GM23338 (cell line): ENCODE measurements at regions not wholly inside any gene's neighbourhood (a gene's known extent, or its start where the extent isn't known, plus 50 kb on each side); places are given as distances from the start of the nearest gene placed in this dataset.

ENCODE experiments used
- ATAC-seq: fragments of 200-7000 bp; cut with Tn5 transposase; 3 replicates; pipeline ENCODE4 v1.9.1; 2020
- DNase-seq: peaks from one replicate; pipeline ENCODE4 v3.0.0-alpha.2; 2015; ENCODE audit warnings: low spot score
- H2AFZ ChIP-seq: fragments of 200-600 bp; sonication (generic); 2 replicates; pipeline ENCODE4 v1.8.0; 2016; ENCODE audit warnings: antibody characterized with exemption, mild to moderate bottlenecking, moderate library complexity
- H3F3A ChIP-seq: fragments of 200-600 bp; sonication (generic); replicated peaks from 2 replicates; pipeline ENCODE4 v1.8.0; 2017; ENCODE audit warnings: antibody characterized with exemption, mixed run types, low read depth
- H3K27ac ChIP-seq: fragments of 200-600 bp; sonication (generic); 2 replicates; pipeline ENCODE4 v1.6.1; 2016; ENCODE audit warnings: low read depth
- H3K27me3 ChIP-seq: fragments of 200-600 bp; sonication (generic); 2 replicates; pipeline ENCODE4 v1.8.0; 2016; ENCODE audit warnings: mild to moderate bottlenecking, mixed run types, moderate library complexity; ENCODE audit not compliant: insufficient read depth
- H3K36me3 ChIP-seq: fragments of 200-600 bp; sonication (generic); 2 replicates; pipeline ENCODE4 v1.8.0; 2016; ENCODE audit warnings: mild to moderate bottlenecking; ENCODE audit not compliant: insufficient read depth
- H3K4me1 ChIP-seq: fragments of 200-600 bp; sonication (generic); 2 replicates; pipeline ENCODE4 v1.8.0; 2016; ENCODE audit warnings: mild to moderate bottlenecking, moderate library complexity; ENCODE audit not compliant: insufficient read depth
- H3K4me2 ChIP-seq: fragments of 200-600 bp; sonication (generic); 2 replicates; pipeline ENCODE4 v1.7.1; 2017; ENCODE audit warnings: mixed run types
- H3K4me3 ChIP-seq: fragments of 200-600 bp; sonication (generic); 2 replicates; pipeline ENCODE4 v1.6.1; 2016; ENCODE audit warnings: mixed run types
- H3K79me2 ChIP-seq: fragments of 200-600 bp; sonication (generic); replicated peaks from 2 replicates; pipeline ENCODE4 v1.8.0; 2017; ENCODE audit warnings: mild to moderate bottlenecking; ENCODE audit not compliant: insufficient read depth
- H3K9me2 ChIP-seq: fragments of 200-600 bp; sonication (generic); 2 replicates; pipeline ENCODE4 v1.8.0; 2017; ENCODE audit not compliant: insufficient read depth
- H4K20me1 ChIP-seq: fragments of 200-600 bp; sonication (generic); replicated peaks from 2 replicates; pipeline ENCODE4 v1.8.0; 2017; ENCODE audit warnings: mild to moderate bottlenecking; ENCODE audit not compliant: insufficient read depth
- H3K27ac Mint-ChIP-seq: 2 replicates; pipeline ENCODE4 v1.8.0; 2020; ENCODE audit warnings: inconsistent platforms, mild to moderate bottlenecking, moderate library complexity, mixed read lengths
- H3K27me3 Mint-ChIP-seq: 3 replicates; pipeline ENCODE4 v1.8.0; 2022; ENCODE audit warnings: low read depth, mild to moderate bottlenecking, moderate library complexity, mixed read lengths, inconsistent platforms; ENCODE audit not compliant: insufficient read depth, poor library complexity
- H3K36me3 Mint-ChIP-seq: 3 replicates; pipeline ENCODE4 v1.8.0; 2021; ENCODE audit warnings: low read depth, mild to moderate bottlenecking, inconsistent platforms, moderate library complexity, mixed read lengths
- H3K4me1 Mint-ChIP-seq: 3 replicates; pipeline ENCODE4 v1.8.0; 2020; ENCODE audit warnings: mild to moderate bottlenecking, inconsistent platforms, mixed read lengths
- H3K4me3 Mint-ChIP-seq: 3 replicates; pipeline ENCODE4 v1.8.0; 2021; ENCODE audit warnings: moderate library complexity, mild to moderate bottlenecking, inconsistent platforms, mixed read lengths
- H3K9me3 Mint-ChIP-seq: 3 replicates; pipeline ENCODE4 v1.8.0; 2020; ENCODE audit warnings: moderate library complexity, mild to moderate bottlenecking, inconsistent platforms, mixed read lengths
- CREB1 ChIP-seq: fragments of 250-450 bp; sonication (Bioruptor Pico); IDR thresholded peaks from 2 replicates; pipeline ENCODE4 v1.5.0; 2020; ENCODE audit warnings: low read depth, mild to moderate bottlenecking, moderate library complexity
- EZH2 ChIP-seq: fragments of 200-600 bp; sonication (generic); IDR thresholded peaks from one replicate; pipeline ENCODE4 v1.8.0; 2017; ENCODE audit warnings: antibody characterized with exemption, mild to moderate bottlenecking, low read depth; ENCODE audit not compliant: unreplicated experiment
- JUNB ChIP-seq: IDR thresholded peaks from one replicate; pipeline ENCODE4 v1.6.1; 2016; ENCODE audit warnings: antibody characterized with exemption; ENCODE audit not compliant: unreplicated experiment
- NANOG ChIP-seq: IDR thresholded peaks from 2 replicates; pipeline ENCODE4 v1.6.1; 2016; ENCODE audit warnings: antibody characterized with exemption, borderline replicate concordance
- REST ChIP-seq: IDR thresholded peaks from one replicate; pipeline ENCODE4 v1.6.1; 2018; ENCODE audit warnings: antibody characterized with exemption; ENCODE audit not compliant: unreplicated experiment
- STAT1 ChIP-seq: IDR thresholded peaks from one replicate; pipeline ENCODE4 v1.6.1; 2016; ENCODE audit warnings: antibody characterized with exemption; ENCODE audit not compliant: unreplicated experiment
- ZNF114 ChIP-seq: fragments of 250-450 bp; sonication (Bioruptor Pico); IDR thresholded peaks from 2 replicates; pipeline ENCODE4 v1.5.0; 2020; ENCODE audit warnings: mild to moderate bottlenecking, moderate library complexity
- TF ChIP-seq, protein P1 (sequence below): IDR thresholded peaks from 2 replicates; pipeline ENCODE4 v1.6.1; 2016; ENCODE audit warnings: antibody characterized with exemption
- TF ChIP-seq, protein P2 (sequence below): fragments of 250-450 bp; sonication (Bioruptor Pico); IDR thresholded peaks from 2 replicates; pipeline ENCODE4 v1.5.0; 2020; ENCODE audit warnings: mild to moderate bottlenecking, moderate library complexity

DNA sequence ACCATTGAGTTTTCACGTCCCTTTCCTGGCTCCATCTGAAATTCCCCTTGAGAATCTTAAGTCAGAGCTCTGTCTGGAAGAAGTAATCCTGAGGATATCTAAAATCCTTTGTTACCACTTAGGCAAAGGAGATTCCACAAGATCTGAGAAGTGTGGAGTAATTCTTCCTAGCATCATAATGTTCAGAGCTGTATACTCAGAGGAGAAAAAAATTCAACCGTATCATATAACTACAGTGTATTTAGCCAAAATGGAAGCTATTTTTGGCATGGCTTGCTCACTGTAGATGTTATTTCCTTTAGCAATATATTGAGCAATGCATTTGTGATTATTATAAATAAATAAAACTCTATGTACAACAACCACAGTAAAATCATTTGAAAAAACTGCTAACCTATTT, 1858.4 kb downstream of the EFNA5 start (continued):
- TF ChIP-seq, protein P1, sequence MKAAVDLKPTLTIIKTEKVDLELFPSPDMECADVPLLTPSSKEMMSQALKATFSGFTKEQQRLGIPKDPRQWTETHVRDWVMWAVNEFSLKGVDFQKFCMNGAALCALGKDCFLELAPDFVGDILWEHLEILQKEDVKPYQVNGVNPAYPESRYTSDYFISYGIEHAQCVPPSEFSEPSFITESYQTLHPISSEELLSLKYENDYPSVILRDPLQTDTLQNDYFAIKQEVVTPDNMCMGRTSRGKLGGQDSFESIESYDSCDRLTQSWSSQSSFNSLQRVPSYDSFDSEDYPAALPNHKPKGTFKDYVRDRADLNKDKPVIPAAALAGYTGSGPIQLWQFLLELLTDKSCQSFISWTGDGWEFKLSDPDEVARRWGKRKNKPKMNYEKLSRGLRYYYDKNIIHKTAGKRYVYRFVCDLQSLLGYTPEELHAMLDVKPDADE = no peak
- TF ChIP-seq, protein P2, sequence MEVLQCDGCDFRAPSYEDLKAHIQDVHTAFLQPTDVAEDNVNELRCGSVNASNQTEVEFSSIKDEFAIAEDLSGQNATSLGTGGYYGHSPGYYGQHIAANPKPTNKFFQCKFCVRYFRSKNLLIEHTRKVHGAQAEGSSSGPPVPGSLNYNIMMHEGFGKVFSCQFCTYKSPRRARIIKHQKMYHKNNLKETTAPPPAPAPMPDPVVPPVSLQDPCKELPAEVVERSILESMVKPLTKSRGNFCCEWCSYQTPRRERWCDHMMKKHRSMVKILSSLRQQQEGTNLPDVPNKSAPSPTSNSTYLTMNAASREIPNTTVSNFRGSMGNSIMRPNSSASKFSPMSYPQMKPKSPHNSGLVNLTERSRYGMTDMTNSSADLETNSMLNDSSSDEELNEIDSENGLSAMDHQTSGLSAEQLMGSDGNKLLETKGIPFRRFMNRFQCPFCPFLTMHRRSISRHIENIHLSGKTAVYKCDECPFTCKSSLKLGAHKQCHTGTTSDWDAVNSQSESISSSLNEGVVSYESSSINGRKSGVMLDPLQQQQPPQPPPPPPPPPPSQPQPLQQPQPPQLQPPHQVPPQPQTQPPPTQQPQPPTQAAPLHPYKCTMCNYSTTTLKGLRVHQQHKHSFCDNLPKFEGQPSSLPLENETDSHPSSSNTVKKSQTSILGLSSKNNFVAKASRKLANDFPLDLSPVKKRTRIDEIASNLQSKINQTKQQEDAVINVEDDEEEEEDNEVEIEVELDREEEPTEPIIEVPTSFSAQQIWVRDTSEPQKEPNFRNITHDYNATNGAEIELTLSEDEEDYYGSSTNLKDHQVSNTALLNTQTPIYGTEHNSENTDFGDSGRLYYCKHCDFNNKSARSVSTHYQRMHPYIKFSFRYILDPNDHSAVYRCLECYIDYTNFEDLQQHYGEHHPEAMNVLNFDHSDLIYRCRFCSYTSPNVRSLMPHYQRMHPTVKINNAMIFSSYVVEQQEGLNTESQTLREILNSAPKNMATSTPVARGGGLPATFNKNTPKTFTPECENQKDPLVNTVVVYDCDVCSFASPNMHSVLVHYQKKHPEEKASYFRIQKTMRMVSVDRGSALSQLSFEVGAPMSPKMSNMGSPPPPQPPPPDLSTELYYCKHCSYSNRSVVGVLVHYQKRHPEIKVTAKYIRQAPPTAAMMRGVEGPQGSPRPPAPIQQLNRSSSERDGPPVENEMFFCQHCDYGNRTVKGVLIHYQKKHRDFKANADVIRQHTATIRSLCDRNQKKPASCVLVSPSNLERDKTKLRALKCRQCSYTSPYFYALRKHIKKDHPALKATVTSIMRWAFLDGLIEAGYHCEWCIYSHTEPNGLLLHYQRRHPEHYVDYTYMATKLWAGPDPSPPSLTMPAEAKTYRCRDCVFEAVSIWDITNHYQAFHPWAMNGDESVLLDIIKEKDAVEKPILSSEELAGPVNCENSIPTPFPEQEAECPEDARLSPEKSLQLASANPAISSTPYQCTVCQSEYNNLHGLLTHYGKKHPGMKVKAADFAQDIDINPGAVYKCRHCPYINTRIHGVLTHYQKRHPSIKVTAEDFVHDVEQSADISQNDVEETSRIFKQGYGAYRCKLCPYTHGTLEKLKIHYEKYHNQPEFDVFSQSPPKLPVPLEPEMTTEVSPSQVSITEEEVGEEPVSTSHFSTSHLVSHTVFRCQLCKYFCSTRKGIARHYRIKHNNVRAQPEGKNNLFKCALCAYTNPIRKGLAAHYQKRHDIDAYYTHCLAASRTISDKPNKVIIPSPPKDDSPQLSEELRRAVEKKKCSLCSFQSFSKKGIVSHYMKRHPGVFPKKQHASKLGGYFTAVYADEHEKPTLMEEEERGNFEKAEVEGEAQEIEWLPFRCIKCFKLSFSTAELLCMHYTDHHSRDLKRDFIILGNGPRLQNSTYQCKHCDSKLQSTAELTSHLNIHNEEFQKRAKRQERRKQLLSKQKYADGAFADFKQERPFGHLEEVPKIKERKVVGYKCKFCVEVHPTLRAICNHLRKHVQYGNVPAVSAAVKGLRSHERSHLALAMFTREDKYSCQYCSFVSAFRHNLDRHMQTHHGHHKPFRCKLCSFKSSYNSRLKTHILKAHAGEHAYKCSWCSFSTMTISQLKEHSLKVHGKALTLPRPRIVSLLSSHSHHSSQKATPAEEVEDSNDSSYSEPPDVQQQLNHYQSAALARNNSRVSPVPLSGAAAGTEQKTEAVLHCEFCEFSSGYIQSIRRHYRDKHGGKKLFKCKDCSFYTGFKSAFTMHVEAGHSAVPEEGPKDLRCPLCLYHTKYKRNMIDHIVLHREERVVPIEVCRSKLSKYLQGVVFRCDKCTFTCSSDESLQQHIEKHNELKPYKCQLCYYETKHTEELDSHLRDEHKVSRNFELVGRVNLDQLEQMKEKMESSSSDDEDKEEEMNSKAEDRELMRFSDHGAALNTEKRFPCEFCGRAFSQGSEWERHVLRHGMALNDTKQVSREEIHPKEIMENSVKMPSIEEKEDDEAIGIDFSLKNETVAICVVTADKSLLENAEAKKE (CRISPR knock-in tag) = no peak
- TF ChIP-seq NANOG (no peak), JUNB (no peak)

GRCh38 chr5:105807951-105808350, 1862.8 kb downstream of the EFNA5 start:
- Histone ChIP-seq H3F3A (no peaks in the 10 kb centered on the region), H3K4me2 (no peak overlapping the region), H3K36me3 (peaks cover 4% of the 10 kb centered on the region; the same call in 1 of the 2 replicates), H3K27me3 (no peaks in the 10 kb centered on the region), H3K9me2 (no peaks in the 10 kb centered on the region), H3K79me2 (no peaks in the 10 kb centered on the region), H4K20me1 (no peaks in the 10 kb centered on the region), H3K27ac (no peak overlapping the region), H3K4me3 (no peak overlapping the region), H3K4me1 (peaks cover 3% of the 10 kb centered on the region; the same call in 1 of the 2 replicates), H2AFZ (no peak overlapping the region)
- DNase-seq (no peak), ATAC-seq (no peak)
- peaks cover 8% of the 10 kb centered on the region; the same call in 2 of the 3 replicates for H3K4me1 Mint-ChIP-seq
- H3K4me3 Mint-ChIP-seq = no peak overlapping the region
- peaks cover 11% of the 10 kb centered on the region for H3K36me3 Mint-ChIP-seq
- H3K27me3 Mint-ChIP-seq = no peaks in the 10 kb centered on the region
- H3K27ac Mint-ChIP-seq = no peak overlapping the region
- H3K9me3 Mint-ChIP-seq = peaks cover 15% of the 10 kb centered on the region
- TF ChIP-seq, protein P1 = no peak
- TF ChIP-seq NANOG (no peak), ZNF114 (CRISPR knock-in tag) (no peak), JUNB (no peak), CREB1 (CRISPR knock-in tag) (no peak), REST (no peak), STAT1 (no peak), EZH2 (no peak)
